ENCODE measurements at regions not wholly inside any gene's neighbourhood (a gene's known extent, or its start where the extent isn't known, plus 50 kb on each side); places are given as distances from the start of the nearest gene placed in this dataset.

DNA sequence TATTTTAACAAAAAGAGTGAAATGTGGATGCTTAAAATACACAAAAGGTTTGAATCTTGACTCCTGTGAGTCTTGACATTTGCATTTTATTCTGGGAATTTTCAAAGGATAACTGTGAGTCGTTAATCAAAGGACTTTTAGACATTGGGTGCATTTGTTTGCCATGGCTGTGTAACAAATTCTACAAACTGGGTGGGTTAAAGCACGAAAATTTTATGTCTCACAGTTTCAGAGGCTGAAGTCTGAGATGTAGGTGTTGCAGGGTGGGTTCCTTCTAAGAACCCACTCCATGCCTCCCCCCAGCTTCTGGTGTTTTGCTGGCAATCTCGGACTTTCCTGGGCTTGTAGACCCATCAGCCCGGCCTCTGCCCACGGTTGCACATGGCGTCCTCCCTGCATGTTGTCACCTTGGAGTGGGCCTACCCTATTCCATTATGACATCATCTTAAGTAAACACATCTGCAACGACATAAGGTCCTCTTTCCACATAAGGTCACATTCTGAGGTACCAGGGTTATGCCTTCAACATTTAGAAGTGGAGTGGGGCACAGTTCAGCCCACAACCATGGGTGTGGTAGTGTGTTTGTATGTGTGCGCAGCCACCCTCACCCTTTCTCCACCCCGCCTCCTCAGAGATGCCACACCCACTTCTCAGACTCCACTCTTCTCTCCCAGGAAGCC is 113.1 kb downstream of the FOXA2 start:
- TF ChIP-seq, protein P1, sequence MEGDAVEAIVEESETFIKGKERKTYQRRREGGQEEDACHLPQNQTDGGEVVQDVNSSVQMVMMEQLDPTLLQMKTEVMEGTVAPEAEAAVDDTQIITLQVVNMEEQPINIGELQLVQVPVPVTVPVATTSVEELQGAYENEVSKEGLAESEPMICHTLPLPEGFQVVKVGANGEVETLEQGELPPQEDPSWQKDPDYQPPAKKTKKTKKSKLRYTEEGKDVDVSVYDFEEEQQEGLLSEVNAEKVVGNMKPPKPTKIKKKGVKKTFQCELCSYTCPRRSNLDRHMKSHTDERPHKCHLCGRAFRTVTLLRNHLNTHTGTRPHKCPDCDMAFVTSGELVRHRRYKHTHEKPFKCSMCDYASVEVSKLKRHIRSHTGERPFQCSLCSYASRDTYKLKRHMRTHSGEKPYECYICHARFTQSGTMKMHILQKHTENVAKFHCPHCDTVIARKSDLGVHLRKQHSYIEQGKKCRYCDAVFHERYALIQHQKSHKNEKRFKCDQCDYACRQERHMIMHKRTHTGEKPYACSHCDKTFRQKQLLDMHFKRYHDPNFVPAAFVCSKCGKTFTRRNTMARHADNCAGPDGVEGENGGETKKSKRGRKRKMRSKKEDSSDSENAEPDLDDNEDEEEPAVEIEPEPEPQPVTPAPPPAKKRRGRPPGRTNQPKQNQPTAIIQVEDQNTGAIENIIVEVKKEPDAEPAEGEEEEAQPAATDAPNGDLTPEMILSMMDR (IDR thresholded peaks at IDR 0.05; ENCODE audit: unreplicated experiment) = no peak
- H3K27me3 Mint-ChIP-seq (ENCODE audit: insufficient read depth, unreplicated experiment) = no peaks in the 10 kb centered on the region
- ChIA-PET CTCF (interaction anchor here (0.8 kb wide), 1 partner anchor 30 kb away, joined by 3 read pairs; no protein-coding TSS in a partner anchor), POLR2A (interaction anchor here (0.9 kb wide), 1 partner anchor 58 kb away, joined by 3 read pairs; no protein-coding TSS in a partner anchor)
- intact Hi-C loops (cut with micrococcal nuclease) = no loop called here
- DNase-seq (ENCODE audit: unreplicated experiment) = no peak
- H3K27ac Mint-ChIP-seq (ENCODE audit: low read depth, unreplicated experiment) = no peak overlapping the region
- no peaks in the 10 kb centered on the region for H3K36me3 Mint-ChIP-seq (ENCODE audit: insufficient read depth, unreplicated experiment)
- H3K9me3 Mint-ChIP-seq (ENCODE audit: unreplicated experiment) = no peaks in the 10 kb centered on the region
- H3K4me3 Mint-ChIP-seq (ENCODE audit: unreplicated experiment) = no peak overlapping the region
- no peaks in the 10 kb centered on the region for H3K4me1 Mint-ChIP-seq (ENCODE audit: insufficient read depth, unreplicated experiment)
- BruUV-seq (replicated peaks) = no TSS peak

DNA sequence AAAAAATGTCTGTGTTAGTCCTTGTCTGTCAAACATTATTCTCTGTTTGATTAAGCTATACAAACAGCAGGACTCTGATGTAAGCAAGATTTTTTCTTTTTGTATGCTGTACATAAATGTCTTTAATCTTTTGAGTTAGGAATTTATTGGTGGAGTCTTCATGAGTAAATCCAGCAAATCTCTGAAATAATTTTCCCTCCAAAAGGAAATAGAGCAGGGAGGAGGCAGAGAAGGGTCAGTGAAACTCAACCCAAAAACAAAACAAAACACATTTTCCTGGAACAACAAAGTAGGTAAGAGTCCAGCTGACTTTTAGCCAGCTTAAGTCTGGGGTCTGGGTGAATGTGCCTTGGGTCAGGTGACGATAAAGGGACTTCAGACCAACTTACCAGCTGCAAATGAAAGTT is 113.7 kb downstream of the FOXA2 start:
- CTCF ChIA-PET = interaction anchor here (0.7 to 0.8 kb wide), 2 partner anchors 30 to 514 kb away, joined by 3 read pairs; no protein-coding TSS in a partner anchor
- Mint-ChIP-seq H3K27me3 (ENCODE audit: insufficient read depth, unreplicated experiment) (no peaks in the 10 kb centered on the region), H3K27ac (ENCODE audit: low read depth, unreplicated experiment) (no peak overlapping the region), H3K4me1 (ENCODE audit: insufficient read depth, unreplicated experiment) (no peaks in the 10 kb centered on the region), H3K9me3 (ENCODE audit: unreplicated experiment) (no peaks in the 10 kb centered on the region), H3K4me3 (ENCODE audit: unreplicated experiment) (no peak overlapping the region), H3K36me3 (ENCODE audit: insufficient read depth, unreplicated experiment) (no peaks in the 10 kb centered on the region)
- no TSS peak for BruUV-seq (replicated peaks)
- POLR2A ChIA-PET = no interaction called here
- TF ChIP-seq, protein P1 (IDR thresholded peaks at IDR 0.05; ENCODE audit: unreplicated experiment) = no peak
- intact Hi-C loops (cut with micrococcal nuclease) = no loop called here
- no peak for DNase-seq (ENCODE audit: unreplicated experiment)

GRCh38 chr20:22466447-22467171 is 117.8 kb downstream of the FOXA2 start:
- TF ChIP-seq, protein P1 (IDR thresholded peaks at IDR 0.05; ENCODE audit: unreplicated experiment) = no peak
- no peaks in the 10 kb centered on the region for H3K36me3 Mint-ChIP-seq (ENCODE audit: insufficient read depth, unreplicated experiment)
- intact Hi-C loops (cut with micrococcal nuclease) = no loop called here
- H3K4me3 Mint-ChIP-seq (ENCODE audit: unreplicated experiment) = no peak overlapping the region
- CTCF ChIA-PET = interaction anchor here (0.6 to 2.5 kb wide), 6 partner anchors 13 to 952 kb away, joined by 3 to 8 read pairs (median 3); no protein-coding TSS in a partner anchor
- BruUV-seq (replicated peaks) = no TSS peak
- H3K4me1 Mint-ChIP-seq (ENCODE audit: insufficient read depth, unreplicated experiment) = peaks cover 10% of the 10 kb centered on the region
- no peak overlapping the region for H3K27ac Mint-ChIP-seq (ENCODE audit: low read depth, unreplicated experiment)
- POLR2A ChIA-PET = interaction anchor here (0.6 kb wide), 1 partner anchor 127 kb away, joined by 4 read pairs; no protein-coding TSS in a partner anchor
- H3K27me3 Mint-ChIP-seq (ENCODE audit: insufficient read depth, unreplicated experiment) = no peaks in the 10 kb centered on the region
- DNase-seq (ENCODE audit: unreplicated experiment) = no peak
- no peaks in the 10 kb centered on the region for H3K9me3 Mint-ChIP-seq (ENCODE audit: unreplicated experiment)
